IMR-90 (cell line): ENCODE measurements at regions not wholly inside any gene's neighbourhood (a gene's known extent, or its start where the extent isn't known, plus 50 kb on each side); places are given as distances from the start of the nearest gene placed in this dataset.

ENCODE experiments used
- ATAC-seq: fragments of 200-7000 bp; cut with Tn5 transposase; 2 replicates; pipeline ENCODE4 v1.9.1; 2020; ENCODE audit warnings: low read depth, mild to moderate bottlenecking, moderate library complexity
- BruUV-seq: library from RNA; stranded (reverse); fragments of 400-500 nt; replicated peaks from 2 replicates; lab custom pipeline; 2021; lab: Mats Ljungman, UMichigan
- CTCF ChIA-PET: fragments of 300-600 bp; formaldehyde crosslinking; extraction: SDS; loops from one replicate; lab custom pipeline; 2021; ENCODE audit warnings: antibody characterized with exemption; lab: Yijun Ruan, JAX
- POLR2A ChIA-PET: fragments of 300-600 bp; sonication (Branson Sonifier 250); formaldehyde crosslinking; loops from one replicate; lab custom pipeline; 2022; ENCODE audit warnings: antibody characterized with exemption; ENCODE audit not compliant: unreplicated experiment; lab: Charles Lee
- DNase-seq: peaks from one replicate; pipeline ENCODE4 v3.0.0; 2013
- H2AFZ ChIP-seq: replicated peaks from 2 replicates; pipeline ENCODE3; 2013; ENCODE audit warnings: low read length, mild to moderate bottlenecking; ENCODE audit not compliant: poor library complexity
- H2AK5ac ChIP-seq: 2 replicates; pipeline ENCODE4 v1.6.1; 2013; ENCODE audit warnings: low read depth, low read length, inconsistent platforms
- H2AK9ac ChIP-seq: replicated peaks from 2 replicates; pipeline ENCODE3; 2013; ENCODE audit warnings: mild to moderate bottlenecking, low read depth, low read length, moderate library complexity; ENCODE audit not compliant: poor library complexity
- H2BK120ac ChIP-seq: 2 replicates; pipeline ENCODE4 v1.6.1; 2013; ENCODE audit warnings: low read depth, low read length, inconsistent platforms
- H2BK15ac ChIP-seq: 3 replicates; pipeline ENCODE4 v1.6.1; 2013; ENCODE audit warnings: low read depth, low read length, inconsistent platforms
- H2BK20ac ChIP-seq: 2 replicates; pipeline ENCODE4 v1.6.1; 2013; ENCODE audit warnings: low read depth, mild to moderate bottlenecking, inconsistent platforms, low read length, moderate library complexity
- H2BK5ac ChIP-seq: 2 replicates; pipeline ENCODE4 v1.6.1; 2013; ENCODE audit warnings: mild to moderate bottlenecking, low read depth, low read length, inconsistent platforms; ENCODE audit not compliant: poor library complexity, severe bottlenecking
- H3K14ac ChIP-seq: replicated peaks from 2 replicates; pipeline ENCODE4 v1.6.1; 2013; ENCODE audit warnings: low read depth, low read length, inconsistent platforms
- H3K18ac ChIP-seq: 2 replicates; pipeline ENCODE4 v1.6.1; 2013; ENCODE audit warnings: low read depth, low read length, control low read depth
- H3K23ac ChIP-seq: 2 replicates; pipeline ENCODE4 v1.6.1; 2013; ENCODE audit warnings: low read depth, low read length, inconsistent platforms
- H3K27ac ChIP-seq: 2 replicates; pipeline ENCODE4 v1.5.1; 2013; ENCODE audit warnings: mild to moderate bottlenecking, control low read depth, low read length; ENCODE audit not compliant: insufficient read depth
- H3K27me3 ChIP-seq: 2 replicates; pipeline ENCODE4 v1.6.1; 2013; ENCODE audit warnings: low read length; ENCODE audit not compliant: control insufficient read depth, insufficient read depth
- H3K36me3 ChIP-seq: 2 replicates; pipeline ENCODE4 v1.6.1; 2013; ENCODE audit warnings: low read length, mixed read lengths; ENCODE audit not compliant: control insufficient read depth, insufficient read depth
- H3K4ac ChIP-seq: 2 replicates; pipeline ENCODE4 v1.6.1; 2013; ENCODE audit warnings: low read depth, low read length, inconsistent platforms
- H3K4me1 ChIP-seq: 2 replicates; pipeline ENCODE4 v1.6.1; 2013; ENCODE audit warnings: low read length, mixed read lengths; ENCODE audit not compliant: control insufficient read depth, insufficient read depth
- H3K4me2 ChIP-seq: 2 replicates; pipeline ENCODE4 v1.6.1; 2013; ENCODE audit warnings: low read depth, mild to moderate bottlenecking, control low read depth, low read length, moderate library complexity
- H3K4me3 ChIP-seq: 2 replicates; pipeline ENCODE4 v1.5.1; 2013; ENCODE audit warnings: low read depth, mild to moderate bottlenecking, control low read depth, low read length, moderate library complexity; ENCODE audit not compliant: insufficient read depth
- H3K56ac ChIP-seq: 2 replicates; pipeline ENCODE4 v1.6.1; 2013; ENCODE audit warnings: low read length, inconsistent platforms; ENCODE audit not compliant: insufficient read depth; ENCODE audit errors: extremely low read depth
- H3K79me1 ChIP-seq, 2 experiments: 2 replicates each; pipeline ENCODE4 v1.6.1; 2013; ENCODE audit warnings: low read length in 2 of 2, inconsistent platforms in 1 of 2, low read depth in 1 of 2
- H3K9ac ChIP-seq: 2 replicates; pipeline ENCODE4 v1.6.1; 2013; ENCODE audit warnings: low read depth, low read length, control low read depth
- H3K9me1 ChIP-seq: 2 replicates; pipeline ENCODE4 v1.6.1; 2013; ENCODE audit warnings: low read length, inconsistent platforms; ENCODE audit not compliant: insufficient read depth
- H3K9me3 ChIP-seq: 2 replicates; pipeline ENCODE4 v1.6.1; 2013; ENCODE audit warnings: low read length; ENCODE audit not compliant: control insufficient read depth, insufficient read depth
- H4K20me1 ChIP-seq: 2 replicates; pipeline ENCODE4 v1.6.1; 2013; ENCODE audit warnings: low read length, inconsistent platforms; ENCODE audit not compliant: insufficient read depth
- H4K5ac ChIP-seq: 2 replicates; pipeline ENCODE4 v1.6.1; 2013; ENCODE audit warnings: mild to moderate bottlenecking, low read depth, low read length, control low read depth
- H4K8ac ChIP-seq, 2 experiments: 2 replicates each; pipeline ENCODE4 v1.6.1; 2013; ENCODE audit warnings: low read depth in 2 of 2, low read length in 2 of 2, control low read depth in 1 of 2, inconsistent platforms in 1 of 2
- H4K91ac ChIP-seq: 2 replicates; pipeline ENCODE4 v1.6.1; 2013; ENCODE audit warnings: low read depth, low read length, inconsistent platforms; ENCODE audit not compliant: insufficient read depth
- BHLHE40 ChIP-seq: fragments of 150-350 bp; IDR thresholded peaks from 2 replicates; pipeline ENCODE4 v1.6.1; 2016; ENCODE audit warnings: mild to moderate bottlenecking, low read depth, low read length
- CEBPB ChIP-seq: IDR thresholded peaks from 2 replicates; pipeline ENCODE4 v1.6.1; 2012; ENCODE audit warnings: low read depth, low read length, improper control_type of control experiment
- ELK1 ChIP-seq: fragments of 150-350 bp; IDR thresholded peaks from 2 replicates; pipeline ENCODE4 v1.6.1; 2016; ENCODE audit warnings: low read depth, mild to moderate bottlenecking, low read length, moderate library complexity, borderline replicate concordance
- FOS ChIP-seq: fragments of 150-350 bp; IDR thresholded peaks from 2 replicates; pipeline ENCODE4 v1.6.1; 2016; ENCODE audit warnings: low read depth, low read length
- MAFK ChIP-seq: IDR thresholded peaks from 2 replicates; pipeline ENCODE4 v1.6.1; 2012; ENCODE audit warnings: low read depth, low read length, improper control_type of control experiment
- MAZ ChIP-seq: IDR thresholded peaks from 2 replicates; pipeline ENCODE4 v1.6.1; 2012; ENCODE audit warnings: low read depth, mild to moderate bottlenecking, low read length, improper control_type of control experiment, moderate library complexity, borderline replicate concordance
- NFE2L2 ChIP-seq: fragments of 150-350 bp; IDR thresholded peaks from 2 replicates; pipeline ENCODE4 v1.6.1; 2016; ENCODE audit warnings: low read depth, mild to moderate bottlenecking, low read length
- POLR2A ChIP-seq: IDR thresholded peaks from 2 replicates; pipeline ENCODE4 v1.6.1; 2012; ENCODE audit warnings: mild to moderate bottlenecking, low read depth, low read length
- RAD21 ChIP-seq: IDR thresholded peaks from 2 replicates; pipeline ENCODE4 v1.6.1; 2012; ENCODE audit warnings: low read length, improper control_type of control experiment
- RCOR1 ChIP-seq: IDR thresholded peaks from 2 replicates; pipeline ENCODE4 v1.6.1; 2012; ENCODE audit warnings: mild to moderate bottlenecking, low read length, improper control_type of control experiment; ENCODE audit not compliant: insufficient replicate concordance
- RFX5 ChIP-seq: IDR thresholded peaks from 2 replicates; pipeline ENCODE4 v1.8.0; 2012; ENCODE audit warnings: low read depth, mild to moderate bottlenecking, low read length, moderate library complexity
- SMC3 ChIP-seq: fragments of 150-350 bp; IDR thresholded peaks from 2 replicates; pipeline ENCODE4 v1.6.1; 2016; ENCODE audit warnings: low read depth, mild to moderate bottlenecking, antibody characterized with exemption, low read length, moderate library complexity
- dilution Hi-C: fragments of 300-500 bp; cut with HindIII; formaldehyde crosslinking; loops from one replicate; pipeline ENCODE4 v1.14.3; 2018; ENCODE audit warnings: low sequenced_read_pairs; ENCODE audit not compliant: unreplicated experiment
- in situ Hi-C: fragments of 300-500 bp; cut with MboI; formaldehyde crosslinking; loops from 3 replicates; pipeline ENCODE4 v1.14.3; 2019; ENCODE audit warnings: low sequenced_read_pairs, inconsistent platforms, mixed read lengths
- intact Hi-C: fragments of 100-400 bp; cut with micrococcal nuclease; formaldehyde crosslinking; loops from 2 replicates; pipeline ENCODE4 v1.10.0; 2022
- TF ChIP-seq, protein P1 (sequence below): conservative IDR thresholded peaks from 2 replicates; pipeline ENCODE4 v1.5.1; 2012; ENCODE audit warnings: mild to moderate bottlenecking, low read depth, low read length, improper control_type of control experiment
- TF ChIP-seq, protein P2 (sequence below): fragments of 150-350 bp; IDR thresholded peaks from 2 replicates; pipeline ENCODE4 v1.6.1; 2017; ENCODE audit warnings: mild to moderate bottlenecking, antibody characterized with exemption, low read length, low read depth

- no peak overlapping the region for H3K23ac ChIP-seq
- H3K9me3 ChIP-seq, result no peaks in the 10 kb centered on the region
- no peak overlapping the region for H3K14ac ChIP-seq
- no peak overlapping the region for H2BK120ac ChIP-seq
- H3K4me2 ChIP-seq, result no peak overlapping the region
- dilution Hi-C loops, result no loop called here
- H3K27me3 ChIP-seq, result no peaks in the 10 kb centered on the region; the same call in 1 of the 2 replicates
- no peaks in the 10 kb centered on the region for H4K20me1 ChIP-seq
- ChIA-PET POLR2A (no interaction called here), CTCF (no interaction called here)
- no peak overlapping the region for H3K4me3 ChIP-seq
- no peak for ATAC-seq
- BruUV-seq, result no TSS peak
- TF ChIP-seq, protein P1, sequence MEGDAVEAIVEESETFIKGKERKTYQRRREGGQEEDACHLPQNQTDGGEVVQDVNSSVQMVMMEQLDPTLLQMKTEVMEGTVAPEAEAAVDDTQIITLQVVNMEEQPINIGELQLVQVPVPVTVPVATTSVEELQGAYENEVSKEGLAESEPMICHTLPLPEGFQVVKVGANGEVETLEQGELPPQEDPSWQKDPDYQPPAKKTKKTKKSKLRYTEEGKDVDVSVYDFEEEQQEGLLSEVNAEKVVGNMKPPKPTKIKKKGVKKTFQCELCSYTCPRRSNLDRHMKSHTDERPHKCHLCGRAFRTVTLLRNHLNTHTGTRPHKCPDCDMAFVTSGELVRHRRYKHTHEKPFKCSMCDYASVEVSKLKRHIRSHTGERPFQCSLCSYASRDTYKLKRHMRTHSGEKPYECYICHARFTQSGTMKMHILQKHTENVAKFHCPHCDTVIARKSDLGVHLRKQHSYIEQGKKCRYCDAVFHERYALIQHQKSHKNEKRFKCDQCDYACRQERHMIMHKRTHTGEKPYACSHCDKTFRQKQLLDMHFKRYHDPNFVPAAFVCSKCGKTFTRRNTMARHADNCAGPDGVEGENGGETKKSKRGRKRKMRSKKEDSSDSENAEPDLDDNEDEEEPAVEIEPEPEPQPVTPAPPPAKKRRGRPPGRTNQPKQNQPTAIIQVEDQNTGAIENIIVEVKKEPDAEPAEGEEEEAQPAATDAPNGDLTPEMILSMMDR, result no peak
- TF ChIP-seq RFX5, result no peak
- no peak for TF ChIP-seq FOS
- no peak for TF ChIP-seq ELK1
- no peak for TF ChIP-seq NFE2L2
- no peak for TF ChIP-seq RAD21
- no peak for TF ChIP-seq BHLHE40
- no peak for TF ChIP-seq MAFK
- TF ChIP-seq SMC3, result no peak
- no peak for TF ChIP-seq RCOR1
- TF ChIP-seq POLR2A, result no peak
- TF ChIP-seq MAZ, result no peak
- TF ChIP-seq CEBPB, result no peak
- TF ChIP-seq, protein P2, sequence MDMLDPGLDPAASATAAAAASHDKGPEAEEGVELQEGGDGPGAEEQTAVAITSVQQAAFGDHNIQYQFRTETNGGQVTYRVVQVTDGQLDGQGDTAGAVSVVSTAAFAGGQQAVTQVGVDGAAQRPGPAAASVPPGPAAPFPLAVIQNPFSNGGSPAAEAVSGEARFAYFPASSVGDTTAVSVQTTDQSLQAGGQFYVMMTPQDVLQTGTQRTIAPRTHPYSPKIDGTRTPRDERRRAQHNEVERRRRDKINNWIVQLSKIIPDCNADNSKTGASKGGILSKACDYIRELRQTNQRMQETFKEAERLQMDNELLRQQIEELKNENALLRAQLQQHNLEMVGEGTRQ, result no peak
- H3K4me1 ChIP-seq, result no peaks in the 10 kb centered on the region
- no peak overlapping the region for H3K27ac ChIP-seq
- no peak overlapping the region for H3K4ac ChIP-seq
- no peak overlapping the region for H2AK5ac ChIP-seq
- no peak overlapping the region for H2AK9ac ChIP-seq
- H2BK15ac ChIP-seq, result no peak overlapping the region
- H3K9ac ChIP-seq, result no peak overlapping the region
- H2BK20ac ChIP-seq, result no peak overlapping the region
- H2BK5ac ChIP-seq, result no peak overlapping the region
- no peak overlapping the region for H4K91ac ChIP-seq
- intact Hi-C loops, result no loop called here
- no peak overlapping the region for H2AFZ ChIP-seq
- no peak for DNase-seq
- no peak overlapping the region for H4K5ac ChIP-seq
- no peaks in the 10 kb centered on the region for H3K36me3 ChIP-seq
- in situ Hi-C loops, result no loop called here
- H3K79me1 ChIP-seq, result no peaks in the 10 kb centered on the region
- H3K18ac ChIP-seq, result no peak overlapping the region
- H3K56ac ChIP-seq, result no peak overlapping the region
- H4K8ac ChIP-seq, result no peak overlapping the region
- no peaks in the 10 kb centered on the region for H3K9me1 ChIP-seq
Measured at GRCh38 chr6:145345094-145345493, 390.2 kb downstream of the EPM2A start.
